Stomach smooth muscle (tissue), 2 donors: ENCODE measurements at regions not wholly inside any gene's neighbourhood (a gene's known extent, or its start where the extent isn't known, plus 50 kb on each side); places are given as distances from the start of the nearest gene placed in this dataset.

Source experiments
- H3K27ac ChIP-seq: one replicate; pipeline ENCODE4 v1.7.0; 2013; ENCODE audit warnings: mild to moderate bottlenecking, low read length, inconsistent platforms
- H3K27me3 ChIP-seq, 2 donors: one replicate each; pipeline ENCODE4 v1.7.0; 2013; ENCODE audit warnings: low read length in 2 of 2; ENCODE audit not compliant: insufficient read depth in 2 of 2, control insufficient read depth in 1 of 2
- H3K36me3 ChIP-seq, 2 donors: one replicate each; pipeline ENCODE4 v1.7.0; 2013; ENCODE audit warnings: low read length in 2 of 2; ENCODE audit not compliant: control insufficient read depth in 2 of 2, insufficient read depth in 2 of 2
- H3K4me1 ChIP-seq: one replicate; pipeline ENCODE4 v1.7.0; 2013; ENCODE audit warnings: low read length; ENCODE audit not compliant: control insufficient read depth, insufficient read depth
- H3K4me3 ChIP-seq, 2 donors: one replicate each; pipeline ENCODE4 v1.7.0; 2013; ENCODE audit warnings: low read length in 2 of 2
- H3K9ac ChIP-seq, 2 donors: one replicate each; pipeline ENCODE4 v1.7.0; 2013; ENCODE audit warnings: low read length in 2 of 2, mild to moderate bottlenecking in 1 of 2
- H3K9me3 ChIP-seq, 2 donors: one replicate each; pipeline ENCODE4 v1.7.0; 2013; ENCODE audit warnings: low read length in 2 of 2; ENCODE audit not compliant: control insufficient read depth in 2 of 2
- donor health status: healthy.
- donor health status: Pancreatic carcinoma.

- Histone ChIP-seq H3K9ac (no peak overlapping the region), H3K4me1 (no peaks in the 10 kb centered on the region), H3K27me3 (no peaks in the 10 kb centered on the region), H3K4me3 (no peak overlapping the region), H3K36me3 (no peaks in the 10 kb centered on the region), H3K9me3 (peaks cover 3 to 6% of the 10 kb centered on the region in 2 donors), H3K27ac (no peak overlapping the region)
These were observed 485.3 kb upstream of the NFIA start for GRCh38 chr1:60596791-60597750.

DNA sequence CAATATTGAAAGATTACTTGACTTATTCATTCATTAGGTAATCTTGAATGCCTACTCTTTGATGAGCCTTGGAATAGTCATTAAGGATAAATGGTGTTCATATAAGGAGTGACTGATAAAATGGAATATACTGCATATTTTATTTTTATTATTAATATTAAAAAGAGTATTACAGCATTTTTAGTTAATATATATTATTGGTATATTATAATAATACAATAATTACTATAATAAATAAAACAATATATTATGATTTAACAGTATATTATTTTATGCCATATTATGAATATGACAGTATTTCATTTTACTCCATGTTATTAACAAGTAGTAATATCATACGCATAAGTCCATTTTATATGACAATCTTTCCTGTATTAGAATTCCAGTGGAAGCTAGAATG lies 490.8 kb upstream of the NFIA start:
- no peak overlapping the region for H3K4me3 ChIP-seq
- H3K27ac ChIP-seq = no peak overlapping the region
- peaks cover 3 to 6% of the 10 kb centered on the region in 2 donors for H3K9me3 ChIP-seq
- H3K27me3 ChIP-seq = no peaks in the 10 kb centered on the region
- no peaks in the 10 kb centered on the region for H3K4me1 ChIP-seq
- H3K36me3 ChIP-seq = no peaks in the 10 kb centered on the region
- no peak overlapping the region for H3K9ac ChIP-seq

DNA sequence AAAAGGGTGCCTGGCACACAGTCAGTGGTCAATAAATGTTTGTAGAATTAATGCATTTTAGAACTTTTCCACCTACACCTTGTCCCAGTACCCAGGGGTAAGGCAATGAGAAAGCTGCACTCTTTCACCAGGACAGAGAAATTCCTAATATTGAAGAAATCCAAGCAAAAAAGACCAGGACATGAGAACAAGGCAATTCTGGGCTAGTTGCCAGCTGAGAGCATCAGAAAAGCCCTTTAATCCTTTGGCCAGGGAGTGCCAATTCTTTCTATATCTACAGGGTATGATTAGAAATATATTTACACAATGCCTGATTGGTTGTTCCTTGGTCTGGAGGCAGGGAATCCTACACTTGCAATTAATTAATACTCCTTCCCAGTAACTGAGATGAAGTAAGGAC lies 492.4 kb upstream of the NFIA start:
- no peaks in the 10 kb centered on the region for H3K9me3 ChIP-seq
- H3K27me3 ChIP-seq = no peaks in the 10 kb centered on the region
- H3K4me3 ChIP-seq = no peak overlapping the region
- no peaks in the 10 kb centered on the region for H3K36me3 ChIP-seq
- no peak overlapping the region for H3K9ac ChIP-seq
- H3K4me1 ChIP-seq = no peaks in the 10 kb centered on the region
- H3K27ac ChIP-seq = no peak overlapping the region

DNA sequence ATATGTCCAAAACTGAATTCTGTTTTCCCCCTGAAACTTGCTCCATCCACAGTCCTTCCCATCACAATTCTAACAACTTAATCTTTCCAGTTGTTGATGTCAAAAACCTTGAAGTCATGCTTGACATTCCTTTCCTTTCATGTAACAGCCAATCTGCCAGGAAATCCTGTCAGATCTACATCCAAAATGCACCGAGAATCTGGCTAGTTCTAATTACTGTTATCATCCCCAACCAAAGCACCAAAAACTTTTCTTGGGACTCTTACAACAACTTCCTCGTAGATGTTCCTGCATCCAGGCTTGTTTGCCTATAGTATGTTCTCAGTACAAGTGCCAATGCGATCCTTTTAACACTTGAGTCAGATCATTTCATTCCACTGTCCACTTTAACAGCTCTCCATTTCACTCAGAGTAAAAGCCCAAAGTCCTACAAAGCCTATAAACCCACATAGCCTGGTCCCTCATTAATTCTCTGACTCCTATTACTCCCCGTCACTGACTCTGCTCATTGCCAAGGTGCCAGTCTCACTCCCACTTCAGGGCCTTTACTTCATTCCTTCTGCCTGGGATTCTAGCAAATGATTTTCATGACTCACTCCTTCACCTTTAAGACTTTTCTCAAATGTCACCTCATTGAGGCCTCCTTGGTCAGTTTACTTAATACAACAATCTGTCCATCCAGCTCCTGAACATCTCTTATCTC lies 493.2 kb upstream of the NFIA start:
- Histone ChIP-seq H3K27ac (no peak overlapping the region), H3K9ac (no peak overlapping the region), H3K4me3 (no peak overlapping the region), H3K9me3 (peaks cover 0 to 2% of the 10 kb centered on the region in 2 donors), H3K4me1 (no peaks in the 10 kb centered on the region), H3K27me3 (no peaks in the 10 kb centered on the region), H3K36me3 (no peaks in the 10 kb centered on the region)

DNA sequence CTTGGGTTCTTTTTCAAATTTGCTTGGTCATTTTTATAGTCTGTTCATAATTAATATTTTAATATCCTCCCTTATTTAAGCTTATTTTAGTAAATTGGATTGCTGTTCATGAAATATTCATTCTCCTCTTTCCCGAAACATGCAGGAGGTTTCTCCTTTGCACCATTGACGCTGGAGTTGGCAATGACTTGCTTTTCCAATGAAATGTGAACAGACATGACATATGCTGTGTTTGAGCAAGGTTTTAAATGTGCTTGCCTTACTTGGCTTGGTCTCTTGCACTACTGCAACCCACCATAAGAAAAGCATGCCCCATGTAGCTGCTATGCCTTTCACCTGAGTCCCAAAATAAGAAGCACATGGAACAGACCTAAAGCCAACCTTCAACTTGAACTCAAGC lies 498.0 kb upstream of the NFIA start:
- H3K9ac ChIP-seq = no peak overlapping the region
- peaks cover 0 to 2% of the 10 kb centered on the region in 2 donors for H3K9me3 ChIP-seq
- H3K4me1 ChIP-seq = no peaks in the 10 kb centered on the region
- H3K27ac ChIP-seq = no peak overlapping the region
- no peaks in the 10 kb centered on the region for H3K36me3 ChIP-seq
- H3K27me3 ChIP-seq = no peaks in the 10 kb centered on the region
- no peak overlapping the region for H3K4me3 ChIP-seq

DNA sequence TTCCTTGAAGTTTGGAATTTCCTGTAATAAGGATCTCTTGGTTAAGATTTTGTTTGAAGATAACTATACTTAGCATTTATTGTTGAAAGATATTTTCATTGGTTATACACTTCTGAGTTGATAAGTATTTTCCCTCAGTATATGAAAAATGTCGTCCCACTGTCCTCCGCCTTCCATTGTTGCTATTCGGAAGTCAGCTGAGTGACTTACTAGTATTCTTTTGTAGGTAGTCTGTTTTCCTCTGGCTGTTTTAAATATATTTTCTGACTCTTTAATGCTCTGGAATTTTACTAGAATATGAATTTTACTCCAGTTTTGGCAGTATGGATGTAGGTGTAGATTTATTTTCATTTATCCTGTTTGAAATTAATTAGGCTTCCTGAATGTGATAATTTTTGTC lies 498.7 kb upstream of the NFIA start:
- Histone ChIP-seq H3K4me1 (no peaks in the 10 kb centered on the region), H3K4me3 (no peak overlapping the region), H3K27me3 (no peaks in the 10 kb centered on the region), H3K27ac (no peak overlapping the region), H3K9ac (no peak overlapping the region), H3K36me3 (no peaks in the 10 kb centered on the region), H3K9me3 (peaks cover 0 to 2% of the 10 kb centered on the region in 2 donors)

DNA sequence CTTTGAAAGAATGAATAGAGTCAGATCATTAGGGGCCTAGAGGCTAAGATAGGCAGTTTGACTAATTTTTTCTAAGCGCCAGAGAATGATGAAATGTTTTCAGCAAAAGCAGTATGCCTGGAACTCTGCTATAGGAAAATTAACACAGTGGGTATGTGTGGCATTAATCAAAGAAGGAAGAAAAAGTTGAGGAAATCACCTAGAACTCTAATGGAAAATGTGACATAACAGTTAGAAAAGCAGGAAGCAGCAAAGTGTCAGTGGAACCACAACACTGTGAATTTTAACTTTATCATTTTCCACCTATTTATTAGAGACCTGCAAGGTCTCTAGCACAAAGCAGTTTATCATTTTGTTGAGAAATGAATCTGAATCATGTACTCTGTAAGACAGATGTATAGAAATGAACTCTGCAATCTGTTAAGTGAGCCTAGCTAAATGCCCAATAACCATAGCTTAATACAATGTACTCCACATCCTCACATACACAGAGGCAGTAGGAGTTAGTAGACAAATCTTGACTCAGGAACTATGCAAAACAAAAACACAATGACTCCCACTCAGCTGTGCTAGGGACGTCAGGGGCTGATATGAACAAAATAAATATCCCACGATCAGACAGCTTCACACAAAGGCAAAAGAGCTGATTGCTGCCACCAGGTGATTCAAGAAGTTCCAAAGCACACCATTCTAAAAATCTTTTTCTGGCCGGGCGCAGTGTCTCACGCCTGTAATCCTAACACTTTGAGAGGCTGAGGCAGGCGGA lies 500.7 kb upstream of the NFIA start:
- H3K36me3 ChIP-seq = no peaks in the 10 kb centered on the region
- H3K27ac ChIP-seq = no peak overlapping the region
- no peak overlapping the region for H3K9ac ChIP-seq
- peaks cover 0 to 2% of the 10 kb centered on the region in 2 donors for H3K9me3 ChIP-seq
- no peaks in the 10 kb centered on the region for H3K4me1 ChIP-seq
- H3K4me3 ChIP-seq = no peak overlapping the region
- H3K27me3 ChIP-seq = no peaks in the 10 kb centered on the region

- H3K36me3 ChIP-seq = no peaks in the 10 kb centered on the region
These were observed 503.5 kb upstream of the C1orf87 start for GRCh38 chr1:60577029-60577428.

GRCh38 chr1:60575326-60575977 lies 501.9 kb upstream of the C1orf87 start:
- Histone ChIP-seq H3K9me3 (no peaks in the 10 kb centered on the region), H3K27ac (no peak overlapping the region), H3K9ac (no peak overlapping the region), H3K4me1 (no peaks in the 10 kb centered on the region), H3K36me3 (no peaks in the 10 kb centered on the region), H3K27me3 (no peaks in the 10 kb centered on the region), H3K4me3 (no peak overlapping the region)

More at GRCh38 chr1:60577029-60577428, 503.5 kb upstream of the C1orf87 start:
- no peak overlapping the region for H3K9ac ChIP-seq
- no peak overlapping the region for H3K4me3 ChIP-seq
- H3K4me1 ChIP-seq = no peaks in the 10 kb centered on the region
- no peaks in the 10 kb centered on the region for H3K27me3 ChIP-seq
- H3K9me3 ChIP-seq = no peaks in the 10 kb centered on the region
- H3K27ac ChIP-seq = no peak overlapping the region

DNA sequence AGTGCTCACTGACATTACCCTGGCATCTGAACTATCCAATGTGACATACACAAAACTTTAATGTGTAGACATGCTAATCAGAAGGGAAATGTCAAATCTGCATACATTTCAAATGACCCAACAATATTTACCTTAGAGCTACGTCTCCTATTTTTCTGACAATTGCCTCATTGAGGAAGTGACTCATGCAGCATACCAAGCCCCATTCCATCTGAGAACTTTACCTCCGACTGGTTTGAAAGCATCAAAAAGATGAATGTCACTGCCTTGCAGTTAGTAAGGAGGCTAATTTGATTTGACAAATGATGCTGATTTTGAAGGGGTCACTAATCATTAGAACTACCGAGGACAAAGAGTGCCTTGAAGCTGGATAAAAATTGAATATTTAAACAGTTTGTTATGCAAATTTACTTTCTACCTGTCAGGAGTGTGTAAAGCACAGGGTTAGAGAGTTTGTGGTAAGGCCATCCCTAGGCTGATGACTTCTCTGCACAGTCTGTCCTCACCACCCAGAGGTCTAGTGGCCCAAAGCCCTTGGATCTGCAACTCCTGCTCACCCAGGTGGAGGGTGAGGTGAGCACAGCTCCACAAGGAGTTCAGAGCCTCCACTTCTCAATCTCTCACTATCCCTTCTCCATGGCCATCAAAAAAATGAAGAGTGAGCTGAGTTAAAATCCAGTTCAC lies 500.3 kb upstream of the C1orf87 start:
- no peak overlapping the region for H3K27ac ChIP-seq
- H3K36me3 ChIP-seq = no peaks in the 10 kb centered on the region
- H3K4me3 ChIP-seq = no peak overlapping the region
- no peaks in the 10 kb centered on the region for H3K9me3 ChIP-seq
- H3K4me1 ChIP-seq = no peaks in the 10 kb centered on the region
- no peaks in the 10 kb centered on the region for H3K27me3 ChIP-seq
- H3K9ac ChIP-seq = no peak overlapping the region
